ENCODE measurements at regions not wholly inside any gene's neighbourhood (a gene's known extent, or its start where the extent isn't known, plus 50 kb on each side); places are given as distances from the start of the nearest gene placed in this dataset.
"Not testable (repeated sequence)": the region's sequence is repeated elsewhere in the genome, so short reads cannot be mapped to it uniquely, and the experiment has no call there.

DNA sequence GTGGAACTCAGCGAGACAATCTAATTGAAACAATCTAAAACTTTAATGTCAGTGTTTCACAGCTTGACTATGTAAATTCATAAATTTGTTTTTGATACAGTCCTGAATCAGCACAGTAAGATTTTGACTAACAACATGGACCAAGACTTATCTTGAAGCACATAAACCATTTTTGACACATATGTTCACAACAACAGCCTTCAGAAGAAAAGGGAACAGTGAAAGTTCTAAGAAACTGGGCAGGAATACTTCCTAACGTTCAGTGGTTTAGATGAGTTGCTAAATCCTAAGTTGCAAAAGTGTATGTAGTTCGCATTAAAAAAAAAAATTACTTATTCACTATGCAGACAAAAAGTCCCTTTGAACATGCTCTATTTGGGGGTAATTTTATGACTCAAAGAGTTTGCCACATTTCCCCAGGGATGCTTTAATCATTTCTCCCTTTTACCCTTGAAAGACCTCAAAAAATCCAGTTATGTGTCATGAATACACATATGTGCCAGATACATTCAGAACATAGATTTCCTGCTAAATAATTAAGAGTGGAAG is 120.2 kb downstream of the MRPL39 start:
- H3K27ac ChIP-seq, result no peak overlapping the region
- no peak for FAIRE-seq
- no peak overlapping the region for H3K4me3 ChIP-seq
- H3K9me3 ChIP-seq, result no peaks in the 10 kb centered on the region
- WGBS (ENCODE audit: missing lambda C conversion rate), result 22% methylated on average over 3 of the region's 3 CpGs
- no peaks in the 10 kb centered on the region for H3K4me1 ChIP-seq
- TF ChIP-seq ZFP36 (IDR thresholded peaks at IDR 0.05; ENCODE audit: borderline replicate concordance, partially characterized antibody) (no peak), CBX2 (IDR thresholded peaks at IDR 0.05; ENCODE audit: borderline replicate concordance, low read depth) (no peak), MYC (IDR thresholded peaks at IDR 0.05; ENCODE audit: borderline replicate concordance, low read length) (no peak), CHD4 (IDR thresholded peaks at IDR 0.05; ENCODE audit: borderline replicate concordance) (no peak), RAD21 (conservative IDR thresholded peaks at IDR 0.05 in 1 of 2, IDR thresholded peaks at IDR 0.05 in 1 of 2) (no peak), HOXB5 (CRISPR knock-in tag; IDR thresholded peaks at IDR 0.05) (no peak), RFX5 (IDR thresholded peaks at IDR 0.05) (no peak), NR3C1 (IDR thresholded peaks at IDR 0.05) (no peak), POLR2AphosphoS2 (conservative IDR thresholded peaks at IDR 0.05; ENCODE audit: low read length) (no peak), FOSB (CRISPR knock-in tag; IDR thresholded peaks at IDR 0.05) (no peak), PHF8 (IDR thresholded peaks at IDR 0.05; ENCODE audit: borderline replicate concordance, low read depth) (no peak), JUN (IDR thresholded peaks at IDR 0.05) (no peak), FOXS1 (CRISPR knock-in tag; IDR thresholded peaks at IDR 0.05) (no peak), HEYL (CRISPR knock-in tag; IDR thresholded peaks at IDR 0.05) (no peak), EP300 (IDR thresholded peaks at IDR 0.05) (no peak)
- TF ChIP-seq, protein P1, sequence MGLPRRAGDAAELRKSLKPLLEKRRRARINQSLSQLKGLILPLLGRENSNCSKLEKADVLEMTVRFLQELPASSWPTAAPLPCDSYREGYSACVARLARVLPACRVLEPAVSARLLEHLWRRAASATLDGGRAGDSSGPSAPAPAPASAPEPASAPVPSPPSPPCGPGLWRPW (IDR thresholded peaks at IDR 0.05), result no peak
- TF ChIP-seq, protein P2, sequence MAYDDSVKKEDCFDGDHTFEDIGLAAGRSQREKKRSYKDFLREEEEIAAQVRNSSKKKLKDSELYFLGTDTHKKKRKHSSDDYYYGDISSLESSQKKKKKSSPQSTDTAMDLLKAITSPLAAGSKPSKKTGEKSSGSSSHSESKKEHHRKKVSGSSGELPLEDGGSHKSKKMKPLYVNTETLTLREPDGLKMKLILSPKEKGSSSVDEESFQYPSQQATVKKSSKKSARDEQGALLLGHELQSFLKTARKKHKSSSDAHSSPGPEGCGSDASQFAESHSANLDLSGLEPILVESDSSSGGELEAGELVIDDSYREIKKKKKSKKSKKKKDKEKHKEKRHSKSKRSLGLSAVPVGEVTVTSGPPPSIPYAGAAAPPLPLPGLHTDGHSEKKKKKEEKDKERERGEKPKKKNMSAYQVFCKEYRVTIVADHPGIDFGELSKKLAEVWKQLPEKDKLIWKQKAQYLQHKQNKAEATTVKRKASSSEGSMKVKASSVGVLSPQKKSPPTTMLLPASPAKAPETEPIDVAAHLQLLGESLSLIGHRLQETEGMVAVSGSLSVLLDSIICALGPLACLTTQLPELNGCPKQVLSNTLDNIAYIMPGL (CRISPR knock-in tag; IDR thresholded peaks at IDR 0.05; ENCODE audit: borderline replicate concordance), result no peak
- TF ChIP-seq, protein P3, sequence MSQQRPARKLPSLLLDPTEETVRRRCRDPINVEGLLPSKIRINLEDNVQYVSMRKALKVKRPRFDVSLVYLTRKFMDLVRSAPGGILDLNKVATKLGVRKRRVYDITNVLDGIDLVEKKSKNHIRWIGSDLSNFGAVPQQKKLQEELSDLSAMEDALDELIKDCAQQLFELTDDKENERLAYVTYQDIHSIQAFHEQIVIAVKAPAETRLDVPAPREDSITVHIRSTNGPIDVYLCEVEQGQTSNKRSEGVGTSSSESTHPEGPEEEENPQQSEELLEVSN (IDR thresholded peaks at IDR 0.05; ENCODE audit: borderline replicate concordance, low read depth), result no peak
- TF ChIP-seq, protein P4, sequence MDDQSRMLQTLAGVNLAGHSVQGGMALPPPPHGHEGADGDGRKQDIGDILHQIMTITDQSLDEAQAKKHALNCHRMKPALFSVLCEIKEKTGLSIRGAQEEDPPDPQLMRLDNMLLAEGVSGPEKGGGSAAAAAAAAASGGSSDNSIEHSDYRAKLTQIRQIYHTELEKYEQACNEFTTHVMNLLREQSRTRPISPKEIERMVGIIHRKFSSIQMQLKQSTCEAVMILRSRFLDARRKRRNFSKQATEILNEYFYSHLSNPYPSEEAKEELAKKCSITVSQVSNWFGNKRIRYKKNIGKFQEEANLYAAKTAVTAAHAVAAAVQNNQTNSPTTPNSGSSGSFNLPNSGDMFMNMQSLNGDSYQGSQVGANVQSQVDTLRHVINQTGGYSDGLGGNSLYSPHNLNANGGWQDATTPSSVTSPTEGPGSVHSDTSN (IDR thresholded peaks at IDR 0.05), result no peak
- POLR2A ChIA-PET, result no interaction called here
- H3K4me2 ChIP-seq, result no peak overlapping the region
- no peak for DNase-seq (ENCODE audit: low read depth in 1 of 2, low spot score in 1 of 2)
- no peak for ATAC-seq
- CTCF ChIA-PET, result no interaction called here

DNA sequence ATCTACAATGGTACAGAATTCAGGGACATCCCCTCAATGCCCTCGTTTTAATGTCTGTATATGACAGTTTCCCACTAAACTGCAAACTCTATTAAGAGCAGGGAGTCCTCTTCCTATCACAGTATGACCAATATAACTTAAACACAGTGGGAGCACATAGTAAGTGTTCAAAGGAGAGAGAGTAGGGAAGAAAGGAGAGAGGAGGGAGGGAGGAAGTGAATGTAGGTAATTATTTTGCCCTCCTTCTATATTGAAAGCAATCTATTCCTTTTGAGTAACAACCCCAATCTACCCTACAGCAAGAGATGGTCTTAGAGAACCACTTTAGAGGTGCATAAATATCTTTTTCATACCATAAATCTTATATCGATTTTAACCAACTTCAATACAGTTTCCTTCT is 121.4 kb downstream of the MRPL39 start:
- DNase-seq (ENCODE audit: low read depth in 1 of 2, low spot score in 1 of 2) (no peak), FAIRE-seq (no peak)

DNA sequence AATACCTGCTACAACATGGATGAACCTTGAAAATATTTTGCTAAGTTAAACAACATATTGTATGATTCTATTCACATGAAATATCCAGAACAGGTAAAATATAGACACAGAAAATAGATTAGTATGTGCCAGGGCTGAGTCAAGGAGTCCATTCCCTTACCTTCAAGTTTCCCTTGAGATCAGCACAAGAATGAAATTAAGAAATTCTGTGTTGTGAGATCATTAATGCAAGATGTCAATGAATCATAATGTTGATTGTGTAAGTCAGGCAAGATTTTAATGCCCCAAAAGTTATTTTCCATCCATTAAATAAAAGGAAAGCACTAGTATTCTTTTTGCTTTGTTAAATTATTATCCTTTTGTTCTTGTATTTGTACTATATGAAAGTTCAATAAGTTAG is 139.4 kb downstream of the MRPL39 start:
- Histone ChIP-seq H3K9me3 (no peaks in the 10 kb centered on the region), H3K4me1 (no peaks in the 10 kb centered on the region), H3K4me3 (no peak overlapping the region), H3K27ac (no peak overlapping the region), H3K4me2 (no peak overlapping the region)
- DNase-seq (ENCODE audit: low read depth in 1 of 2, low spot score in 1 of 2), result no peak
- no peak for ATAC-seq
- ChIA-PET POLR2A (no interaction called here), CTCF (no interaction called here)
- no peak for TF ChIP-seq KDM1A (IDR thresholded peaks at IDR 0.05; ENCODE audit: low read depth)
- TF ChIP-seq SMC3 (IDR thresholded peaks at IDR 0.05), result no peak
- FAIRE-seq, result no peak

More for the DNA sequence above, 121.4 kb downstream of the MRPL39 start:
- TF ChIP-seq JUNB (IDR thresholded peaks at IDR 0.05) (no peak), CHD2 (IDR thresholded peaks at IDR 0.05; ENCODE audit: low read length, partially characterized antibody) (no peak)
- TF ChIP-seq, protein P5, sequence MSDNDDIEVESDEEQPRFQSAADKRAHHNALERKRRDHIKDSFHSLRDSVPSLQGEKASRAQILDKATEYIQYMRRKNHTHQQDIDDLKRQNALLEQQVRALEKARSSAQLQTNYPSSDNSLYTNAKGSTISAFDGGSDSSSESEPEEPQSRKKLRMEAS (IDR thresholded peaks at IDR 0.05), result no peak
- CTCF ChIA-PET, result no interaction called here
- ATAC-seq, result no peak
- no peak overlapping the region for H3K4me2 ChIP-seq
- POLR2A ChIA-PET, result no interaction called here
- H3K4me1 ChIP-seq, result no peaks in the 10 kb centered on the region
- WGBS (ENCODE audit: missing lambda C conversion rate), result 2% methylated on average over 2 of the region's 2 CpGs
- H3K4me3 ChIP-seq, result no peak overlapping the region
- H3K9me3 ChIP-seq, result no peaks in the 10 kb centered on the region
- no peak overlapping the region for H3K27ac ChIP-seq

DNA sequence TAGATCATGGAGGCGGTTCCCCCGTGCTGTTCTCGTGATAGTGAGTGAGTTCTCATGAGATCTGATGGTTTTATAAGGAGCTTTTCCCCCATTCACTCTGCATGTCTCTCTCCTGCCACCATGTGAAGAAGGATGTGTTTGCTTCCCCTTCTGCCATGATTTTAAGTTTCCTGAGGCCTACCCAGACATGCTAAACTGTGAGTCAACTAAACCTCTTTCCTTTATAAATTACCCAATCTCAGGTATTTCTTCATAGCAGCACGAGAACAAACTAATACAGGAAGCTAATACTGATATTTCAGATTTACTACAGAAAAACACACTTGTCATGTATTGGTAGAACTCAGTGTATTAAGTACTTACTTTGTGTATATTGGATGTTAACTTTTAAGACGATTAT is 140.2 kb downstream of the MRPL39 start:
- H3K27ac ChIP-seq; H3K4me2 ChIP-seq; H3K4me1 ChIP-seq; ATAC-seq; POLR2A ChIA-PET; DNase-seq (ENCODE audit: low read depth in 1 of 2, low spot score in 1 of 2); H3K9me3 ChIP-seq; FAIRE-seq; H3K4me3 ChIP-seq: not testable (repeated sequence)
- 0% methylated on average over 2 of the region's 5 CpGs for WGBS (ENCODE audit: missing lambda C conversion rate)
- CTCF ChIA-PET, result interaction anchor here (1.4 kb wide), 1 partner anchor 11 kb away, joined by 3 read pairs; no protein-coding TSS in a partner anchor

Measured in A549 (cell line).